Stomach (tissue), 8 donors: ENCODE measurements at regions not wholly inside any gene's neighbourhood (a gene's known extent, or its start where the extent isn't known, plus 50 kb on each side); places are given as distances from the start of the nearest gene placed in this dataset.

Experiments used
- DNase-seq, 2 donors: peaks; one replicate each; pipeline versions ENCODE4 v3.0.0 to v3.0.0-alpha.2; 2013 to 2019
- H3K27ac ChIP-seq, 5 donors: fragments of 200-600 bp in 4 of 5; sonication (generic) in 4 of 5; one replicate each; pipeline ENCODE4 v1.5.1; 2013 to 2019; ENCODE audit warnings: mild to moderate bottlenecking in 1 of 5, moderate library complexity in 1 of 5
- H3K27me3 ChIP-seq, 3 donors: fragments of 200-600 bp; sonication (generic); one replicate each; pipeline ENCODE4 v1.5.1; 2017 to 2019; ENCODE audit warnings: mixed run types in 1 of 3
- H3K36me3 ChIP-seq, 4 donors: fragments of 200-600 bp; sonication (generic); 1 replicate in 3 of 4; 2 replicates in 1 of 4; pipeline ENCODE4 v1.5.1; 2016 to 2019
- H3K4me1 ChIP-seq, 4 donors: fragments of 200-600 bp; sonication (generic); one replicate each; pipeline ENCODE4 v1.5.1; 2016 to 2019
- H3K4me3 ChIP-seq, 4 donors: fragments of 200-600 bp; sonication (generic) in 3 of 4; one replicate each; pipeline ENCODE4 v1.5.1; 2016 to 2019; ENCODE audit warnings: mild to moderate bottlenecking in 1 of 4
- H3K9me3 ChIP-seq, 4 donors: fragments of 200-600 bp; sonication (generic); one replicate each; pipeline ENCODE4 v1.5.1; 2016 to 2019
- CTCF ChIP-seq, 7 experiments: fragments of 450-650 bp in 4 of 7; fragments of 200-600 bp in 3 of 7; sonication (generic) in 3 of 7; IDR thresholded peaks; one replicate each; pipeline ENCODE4 v1.5.1; 2016 to 2019; ENCODE audit warnings: antibody characterized with exemption in 7 of 7, control low read depth in 2 of 7, mild to moderate bottlenecking in 1 of 7
- EP300 ChIP-seq: sonication (generic); formaldehyde crosslinking; IDR thresholded peaks from one replicate; pipeline ENCODE4 v1.6.1; 2017; ENCODE audit warnings: antibody characterized with exemption
- POLR2A ChIP-seq, 4 donors: fragments of 450-650 bp; IDR thresholded peaks; one replicate each; pipeline ENCODE4 v1.6.1; 2016; ENCODE audit warnings: antibody characterized with exemption in 4 of 4, control low read depth in 2 of 4, mild to moderate bottlenecking in 1 of 4, moderate library complexity in 1 of 4
- POLR2AphosphoS5 ChIP-seq, 3 donors: sonication (generic); formaldehyde crosslinking; IDR thresholded peaks; one replicate each; pipeline ENCODE4 v1.6.1; 2016; ENCODE audit warnings: antibody characterized with exemption in 3 of 3
- WGBS, 5 donors: extraction: QIAGEN DNeasy Blood & Tissue Kit in 3 of 5; methylation state at CpG; one replicate each; pipeline versions ENCODE4 v1.1.5 to v1.1.7; 2013 to 2018; 5-methylcytosine and 5-hydroxymethylcytosine counted together
- intact Hi-C: fragments of 100-400 bp; cut with DNase I; formaldehyde crosslinking; loops from one replicate; pipeline ENCODE4 v1.15.1; 2023; ENCODE audit warnings: low total_unique reads
- donor health status: healthy with polysubstance abuse.
- donor health status: Bipolar disorder and iron deficiency.
- donor health status: healthy.

- 85 to 100% (median 93%) methylated on average over 2 of the region's 2 CpGs for WGBS, 5 donors
- intact Hi-C loops = no loop called here
- DNase-seq = no peak
- no peaks in the 10 kb centered on the region for H3K27me3 ChIP-seq
- H3K4me1 ChIP-seq = no peaks in the 10 kb centered on the region
- H3K36me3 ChIP-seq = no peaks in the 10 kb centered on the region
- no peaks in the 10 kb centered on the region for H3K9me3 ChIP-seq
- no peak overlapping the region for H3K4me3 ChIP-seq
- no peak overlapping the region for H3K27ac ChIP-seq
- TF ChIP-seq EP300 (no peak), CTCF (IDR thresholded peaks at IDR 0.05) (no peak), POLR2AphosphoS5 (IDR thresholded peaks at IDR 0.05) (no peak), POLR2A (IDR thresholded peaks at IDR 0.05) (no peak)
Observed at GRCh38 chr1:194710671-194711070, 1524.3 kb upstream of the B3GALT2 start.

- no peaks in the 10 kb centered on the region for H3K4me1 ChIP-seq
- H3K36me3 ChIP-seq = no peaks in the 10 kb centered on the region
- no peaks in the 10 kb centered on the region for H3K27me3 ChIP-seq
- no peak for DNase-seq
- 62 to 78% (median 68%) methylated on average over 3 of the region's 3 CpGs for WGBS, 5 donors
- H3K27ac ChIP-seq = no peak overlapping the region
- intact Hi-C loops = no loop called here
- H3K4me3 ChIP-seq = no peak overlapping the region
- H3K9me3 ChIP-seq = no peaks in the 10 kb centered on the region
- TF ChIP-seq EP300 (no peak), POLR2A (IDR thresholded peaks at IDR 0.05) (no peak), POLR2AphosphoS5 (IDR thresholded peaks at IDR 0.05) (no peak), CTCF (IDR thresholded peaks at IDR 0.05) (no peak)
Observed at GRCh38 chr1:194709439-194709838, 1523.0 kb upstream of the B3GALT2 start.

GRCh38 chr1:194707074-194707473, 1520.7 kb upstream of the B3GALT2 start:
- Histone ChIP-seq H3K4me3 (no peak overlapping the region), H3K9me3 (no peaks in the 10 kb centered on the region), H3K27ac (no peak overlapping the region), H3K27me3 (no peaks in the 10 kb centered on the region), H3K4me1 (no peaks in the 10 kb centered on the region), H3K36me3 (no peaks in the 10 kb centered on the region)
- WGBS, 5 donors = 83 to 91% (median 85%) methylated on average over 6 of the region's 6 CpGs
- intact Hi-C loops = no loop called here
- no peak for DNase-seq
- TF ChIP-seq EP300 = no peak
- no peak for TF ChIP-seq POLR2AphosphoS5 (IDR thresholded peaks at IDR 0.05)
- TF ChIP-seq CTCF (IDR thresholded peaks at IDR 0.05) = no peak
- no peak for TF ChIP-seq POLR2A (IDR thresholded peaks at IDR 0.05)

- intact Hi-C loops = no loop called here
- 58 to 72% (median 64%) methylated on average over 3 of the region's 3 CpGs for WGBS, 5 donors
- Histone ChIP-seq H3K36me3 (no peaks in the 10 kb centered on the region), H3K27ac (no peak overlapping the region), H3K27me3 (no peaks in the 10 kb centered on the region), H3K9me3 (no peaks in the 10 kb centered on the region), H3K4me1 (no peaks in the 10 kb centered on the region), H3K4me3 (no peak overlapping the region)
- TF ChIP-seq POLR2AphosphoS5 (IDR thresholded peaks at IDR 0.05) (no peak), POLR2A (IDR thresholded peaks at IDR 0.05) (no peak), CTCF (IDR thresholded peaks at IDR 0.05) (no peak), EP300 (no peak)
- DNase-seq = peak in 1 of 2 donors; percentile 3
Observed at GRCh38 chr1:194705123-194705854, 1518.9 kb upstream of the B3GALT2 start.
